ENCODE measurements at regions not wholly inside any gene's neighbourhood (a gene's known extent, or its start where the extent isn't known, plus 50 kb on each side); places are given as distances from the start of the nearest gene placed in this dataset.

- TF ChIP-seq CTCF (IDR thresholded peaks at IDR 0.05) = no peak
- TF ChIP-seq POLR2A (IDR thresholded peaks at IDR 0.05; ENCODE audit: low read depth) = no peak
Measured at GRCh38 chr5:89473196-89473595, 590.2 kb upstream of the MEF2C start.

Measured in esophagus muscularis mucosa (tissue), 3 donors.